Natural killer cell treated with Interleukin-12 subunit alpha and Interleukin-12 subunit beta and Interleukin-15 and Interleukin-18, amount 100 ng/mL, for 72 hours (primary cell): ENCODE measurements at regions not wholly inside any gene's neighbourhood (a gene's known extent, or its start where the extent isn't known, plus 50 kb on each side); places are given as distances from the start of the nearest gene placed in this dataset.
"Not testable (repeated sequence)": the region's sequence is repeated elsewhere in the genome, so short reads cannot be mapped to it uniquely, and the experiment has no call there.

Source experiments
- ATAC-seq, 2 donors: fragments of 150-1000 bp; cut with Tn5 transposase in 1 of 2; sonication (Bioruptor Pico), chemical (Tn5 transposase) in 1 of 2; 2 replicates each; pipeline ENCODE4 v1.10.0; 2021
- DNase-seq: peaks from one replicate; pipeline ENCODE4 v3.0.0; 2022; ENCODE audit warnings: low spot score
- H3K27ac Mint-ChIP-seq, 2 donors: 1 replicate in 1 of 2; 2 replicates in 1 of 2; pipeline ENCODE4 v1.8.0; 2022; ENCODE audit warnings: mixed read lengths in 2 of 2, mild to moderate bottlenecking in 1 of 2, moderate library complexity in 1 of 2
- H3K27me3 Mint-ChIP-seq, 2 donors: 1 replicate in 1 of 2; 2 replicates in 1 of 2; pipeline ENCODE4 v1.8.0; 2022; ENCODE audit warnings: mixed read lengths in 2 of 2
- H3K36me3 Mint-ChIP-seq: one replicate; pipeline ENCODE4 v1.8.0; 2022; ENCODE audit warnings: mixed read lengths
- H3K4me1 Mint-ChIP-seq, 2 donors: 1 replicate in 1 of 2; 2 replicates in 1 of 2; pipeline ENCODE4 v1.8.0; 2022; ENCODE audit warnings: low read depth in 2 of 2, mixed read lengths in 2 of 2, mild to moderate bottlenecking in 1 of 2
- H3K4me3 Mint-ChIP-seq: one replicate; pipeline ENCODE4 v1.8.0; 2022; ENCODE audit warnings: mixed read lengths
- H3K9me3 Mint-ChIP-seq: 2 replicates; pipeline ENCODE4 v1.8.0; 2022; ENCODE audit warnings: mixed read lengths

- Mint-ChIP-seq H3K36me3 (no peaks in the 10 kb centered on the region), H3K9me3 (no peaks in the 10 kb centered on the region), H3K4me3 (no peak overlapping the region), H3K27me3 (no peaks in the 10 kb centered on the region), H3K27ac (no peak overlapping the region), H3K4me1 (no peaks in the 10 kb centered on the region)
- DNase-seq (no peak), ATAC-seq (no peak)
These were observed 485.3 kb upstream of the PITX2 start for GRCh38 chr4:111108153-111108552.

- Mint-ChIP-seq H3K27ac (no peak overlapping the region), H3K4me1 (no peaks in the 10 kb centered on the region), H3K36me3 (no peaks in the 10 kb centered on the region), H3K4me3 (no peak overlapping the region), H3K27me3 (no peaks in the 10 kb centered on the region), H3K9me3 (peaks cover 12% of the 10 kb centered on the region)
- DNase-seq (no peak), ATAC-seq (no peak)
These were observed 490.7 kb upstream of the PITX2 start for GRCh38 chr4:111113591-111113990.

DNA sequence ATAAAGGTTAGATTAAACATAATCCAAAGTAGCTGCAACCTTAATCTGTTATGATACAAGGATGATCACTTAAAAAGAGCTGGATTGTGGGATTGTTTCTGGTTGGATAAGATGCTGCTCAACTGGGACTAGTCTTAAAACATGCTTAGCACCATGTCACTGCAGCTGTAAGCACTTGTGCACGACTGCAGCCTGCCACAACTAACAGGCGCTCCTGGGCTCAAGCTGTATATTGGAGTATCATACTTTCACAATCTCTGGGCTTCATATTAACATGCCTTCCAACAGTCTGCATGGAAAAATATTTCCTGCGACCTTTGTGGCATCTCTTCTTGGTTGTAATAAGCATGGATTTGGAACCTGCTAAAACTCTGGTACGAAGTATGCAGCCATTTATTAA, 493.0 kb upstream of the PITX2 start:
- Mint-ChIP-seq H3K36me3 (no peaks in the 10 kb centered on the region), H3K27ac (no peak overlapping the region), H3K9me3 (peaks cover 20% of the 10 kb centered on the region), H3K4me3 (no peak overlapping the region), H3K27me3 (no peaks in the 10 kb centered on the region), H3K4me1 (no peaks in the 10 kb centered on the region)
- DNase-seq (no peak), ATAC-seq (no peak)

DNA sequence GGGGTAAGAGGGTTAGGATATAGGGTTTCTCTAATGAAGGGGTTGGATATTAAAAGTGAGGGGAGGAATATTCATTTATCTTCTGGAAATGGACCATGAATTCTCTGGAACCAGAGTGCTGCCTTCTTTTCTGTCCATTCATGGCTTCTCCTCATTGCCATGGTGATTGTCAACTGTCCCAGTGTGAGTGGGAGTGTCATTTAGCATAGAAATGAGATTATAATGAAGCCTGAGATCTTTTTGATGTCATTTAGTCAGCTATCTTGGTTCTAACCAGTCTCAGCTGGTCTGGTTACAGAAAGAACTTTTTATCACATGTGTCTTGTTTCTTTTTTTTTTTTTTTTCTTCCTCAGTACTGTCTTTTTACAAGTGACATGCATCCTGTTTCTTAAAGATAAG, 497.3 kb upstream of the PITX2 start:
- ATAC-seq (no peak), DNase-seq (no peak)
- H3K36me3 Mint-ChIP-seq: no peaks in the 10 kb centered on the region
- H3K27ac Mint-ChIP-seq: no peak overlapping the region
- H3K4me3 Mint-ChIP-seq: no peak overlapping the region
- H3K4me1 Mint-ChIP-seq: no peaks in the 10 kb centered on the region
- H3K9me3 Mint-ChIP-seq: peaks cover 23% of the 10 kb centered on the region
- no peaks in the 10 kb centered on the region for H3K27me3 Mint-ChIP-seq

GRCh38 chr4:111126340-111126739, 503.5 kb upstream of the PITX2 start:
- H3K27ac Mint-ChIP-seq: no peak overlapping the region
- H3K4me3 Mint-ChIP-seq: no peak overlapping the region
- no peaks in the 10 kb centered on the region for H3K4me1 Mint-ChIP-seq
- DNase-seq: no peak
- ATAC-seq: no peak
- H3K36me3 Mint-ChIP-seq: no peaks in the 10 kb centered on the region
- H3K9me3 Mint-ChIP-seq: peaks cover 18% of the 10 kb centered on the region
- H3K27me3 Mint-ChIP-seq: no peaks in the 10 kb centered on the region

GRCh38 chr4:111127841-111128240, 505.0 kb upstream of the PITX2 start:
- H3K36me3 Mint-ChIP-seq: no peaks in the 10 kb centered on the region

GRCh38 chr4:111128327-111128726, 505.4 kb upstream of the PITX2 start:
- Mint-ChIP-seq H3K27ac (no peak overlapping the region), H3K9me3 (peaks cover 18% of the 10 kb centered on the region), H3K4me1 (no peaks in the 10 kb centered on the region), H3K27me3 (no peaks in the 10 kb centered on the region), H3K36me3 (no peaks in the 10 kb centered on the region), H3K4me3 (no peak overlapping the region)
- ATAC-seq (no peak), DNase-seq (no peak)

More at GRCh38 chr4:111127841-111128240, 505.0 kb upstream of the PITX2 start:
- Mint-ChIP-seq H3K4me1 (no peaks in the 10 kb centered on the region), H3K27ac (no peak overlapping the region), H3K27me3 (no peaks in the 10 kb centered on the region), H3K4me3 (no peak overlapping the region), H3K9me3 (peaks cover 18% of the 10 kb centered on the region)
- no peak for ATAC-seq
- DNase-seq: no peak

- no peak overlapping the region for H3K27ac Mint-ChIP-seq
- H3K4me3 Mint-ChIP-seq: no peak overlapping the region
- H3K4me1 Mint-ChIP-seq: no peaks in the 10 kb centered on the region
- peaks cover 12% of the 10 kb centered on the region for H3K9me3 Mint-ChIP-seq
- H3K27me3 Mint-ChIP-seq: no peaks in the 10 kb centered on the region
- ATAC-seq (no peak), DNase-seq (no peak)
- H3K36me3 Mint-ChIP-seq: peaks cover 5% of the 10 kb centered on the region
These were observed 513.6 kb upstream of the PITX2 start for GRCh38 chr4:111136438-111136837.

DNA sequence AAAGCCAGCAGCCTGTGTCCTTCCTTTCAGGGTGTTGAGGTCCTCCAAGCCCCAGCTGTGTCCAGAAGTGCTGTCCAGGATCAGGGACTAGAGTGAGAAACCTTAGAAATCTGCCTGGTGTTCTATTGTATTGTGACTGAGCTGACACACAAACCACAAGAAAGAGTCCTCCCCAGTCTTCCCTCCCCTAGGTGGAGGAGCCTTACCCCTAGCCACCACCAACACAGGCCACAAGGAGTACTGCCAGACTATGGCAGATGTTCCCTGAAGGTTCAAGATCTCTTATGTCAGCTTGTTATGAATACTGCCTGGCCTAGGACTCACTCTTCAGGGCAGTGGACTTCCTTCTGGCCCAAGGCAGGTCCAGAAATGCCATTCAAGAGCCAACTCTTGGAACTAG, 514.1 kb upstream of the PITX2 start:
- Mint-ChIP-seq H3K36me3 (peaks cover 5% of the 10 kb centered on the region), H3K4me1 (no peaks in the 10 kb centered on the region), H3K27ac (no peak overlapping the region), H3K9me3 (peaks cover 13% of the 10 kb centered on the region), H3K4me3 (no peak overlapping the region), H3K27me3 (no peaks in the 10 kb centered on the region)
- DNase-seq (no peak), ATAC-seq (no peak)

DNA sequence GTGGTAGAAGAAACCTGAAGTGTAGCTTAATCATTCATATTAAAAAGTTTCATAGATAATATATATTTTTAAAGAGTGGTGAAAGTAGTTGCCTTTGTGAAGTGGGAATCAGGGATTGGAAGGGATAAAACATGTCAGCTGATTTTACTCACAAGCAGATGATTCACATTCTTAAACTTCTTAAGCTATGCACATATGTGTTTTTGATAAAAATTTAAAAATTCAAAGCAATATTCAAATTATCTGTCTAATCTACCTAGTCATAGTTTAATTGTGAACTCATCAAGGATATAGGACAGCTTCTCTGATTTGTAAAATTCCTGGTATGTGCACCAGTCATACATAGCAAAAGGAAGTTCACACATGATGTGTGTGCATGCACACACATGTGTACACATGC, 520.6 kb upstream of the PITX2 start:
- no peaks in the 10 kb centered on the region for H3K4me1 Mint-ChIP-seq
- H3K27me3 Mint-ChIP-seq: no peaks in the 10 kb centered on the region
- no peak for DNase-seq
- no peak overlapping the region for H3K4me3 Mint-ChIP-seq
- H3K27ac Mint-ChIP-seq: no peak overlapping the region
- no peaks in the 10 kb centered on the region for H3K36me3 Mint-ChIP-seq
- no peak for ATAC-seq
- peaks cover 16% of the 10 kb centered on the region for H3K9me3 Mint-ChIP-seq

- Mint-ChIP-seq H3K4me3 (no peak overlapping the region), H3K36me3 (peaks cover 12% of the 10 kb centered on the region), H3K27ac (no peak overlapping the region), H3K9me3 (peaks cover 20% of the 10 kb centered on the region), H3K4me1 (no peaks in the 10 kb centered on the region), H3K27me3 (no peaks in the 10 kb centered on the region)
- DNase-seq (no peak), ATAC-seq (no peak)
These were observed 532.1 kb upstream of the PITX2 start for GRCh38 chr4:111154934-111155333.

DNA sequence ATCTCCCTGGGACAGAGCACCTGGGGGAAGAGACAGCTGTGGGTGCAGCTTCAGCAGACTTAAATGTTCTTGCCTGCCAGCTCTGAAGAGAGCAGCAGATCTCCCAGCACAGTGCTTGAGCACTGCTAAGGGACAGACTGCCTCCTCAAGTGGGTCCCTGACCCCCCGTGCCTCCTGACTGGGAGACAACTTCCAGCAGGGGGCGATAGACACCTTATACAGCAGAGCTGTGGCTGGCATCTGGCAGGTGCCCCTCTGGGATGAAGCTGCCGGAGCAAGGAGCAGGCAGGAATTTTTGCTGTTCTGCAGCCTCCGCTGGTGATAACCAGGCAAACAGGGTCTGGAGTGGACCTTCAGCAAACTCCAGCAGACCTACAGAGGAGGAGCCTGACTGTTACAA, 541.7 kb upstream of the PITX2 start:
- peaks cover 25% of the 10 kb centered on the region for H3K9me3 Mint-ChIP-seq
- ATAC-seq, H3K27me3 Mint-ChIP-seq, DNase-seq, H3K4me3 Mint-ChIP-seq, H3K36me3 Mint-ChIP-seq, H3K4me1 Mint-ChIP-seq, H3K27ac Mint-ChIP-seq: not testable (repeated sequence)

GRCh38 chr4:111174331-111174730, 551.5 kb upstream of the PITX2 start:
- DNase-seq (no peak), ATAC-seq (no peak)
- H3K36me3 Mint-ChIP-seq: no peaks in the 10 kb centered on the region
- no peak overlapping the region for H3K4me3 Mint-ChIP-seq
- H3K27ac Mint-ChIP-seq: no peak overlapping the region
- peaks cover 15% of the 10 kb centered on the region for H3K9me3 Mint-ChIP-seq
- H3K4me1 Mint-ChIP-seq: no peaks in the 10 kb centered on the region
- no peaks in the 10 kb centered on the region for H3K27me3 Mint-ChIP-seq

GRCh38 chr4:111178231-111178630, 555.4 kb upstream of the PITX2 start:
- Mint-ChIP-seq H3K4me3 (no peak overlapping the region), H3K9me3 (peaks cover 7% of the 10 kb centered on the region), H3K27me3 (no peaks in the 10 kb centered on the region), H3K36me3 (no peaks in the 10 kb centered on the region), H3K4me1 (no peaks in the 10 kb centered on the region), H3K27ac (no peak overlapping the region)
- DNase-seq: no peak
- ATAC-seq: no peak

DNA sequence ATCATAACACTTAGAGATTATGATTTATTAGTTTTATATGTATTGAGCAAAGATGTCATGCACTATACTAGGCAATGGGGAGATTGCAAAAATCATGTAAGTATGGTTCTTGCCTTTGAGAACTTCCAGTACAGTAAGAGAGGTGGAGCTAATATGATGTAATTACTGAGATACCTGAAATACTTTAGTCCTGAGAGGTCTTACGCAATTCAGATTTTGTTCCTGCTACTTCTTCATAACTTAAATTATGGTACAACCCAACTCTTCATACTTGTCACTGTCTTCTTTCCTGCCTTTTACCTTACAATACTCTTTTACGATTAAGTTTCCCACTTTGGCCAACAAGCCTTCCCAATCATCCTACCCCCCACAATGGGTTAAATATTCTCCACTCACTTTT, 564.2 kb upstream of the PITX2 start:
- DNase-seq (no peak), ATAC-seq (no peak)
- Mint-ChIP-seq H3K4me3 (no peak overlapping the region), H3K4me1 (no peaks in the 10 kb centered on the region), H3K27me3 (no peaks in the 10 kb centered on the region), H3K9me3 (peaks cover 6% of the 10 kb centered on the region), H3K36me3 (no peaks in the 10 kb centered on the region), H3K27ac (no peak overlapping the region)
